Thymus (tissue), 11 donors: ENCODE measurements at regions not wholly inside any gene's neighbourhood (a gene's known extent, or its start where the extent isn't known, plus 50 kb on each side); places are given as distances from the start of the nearest gene placed in this dataset.
"Not testable (repeated sequence)": the region's sequence is repeated elsewhere in the genome, so short reads cannot be mapped to it uniquely, and the experiment has no call there.

ENCODE experiments used
- DNase-seq, 9 donors: peaks; one replicate each; pipeline ENCODE4 v3.0.0-alpha.2; 2013; ENCODE audit warnings: low spot score in 9 of 9, low read depth in 6 of 9, missing footprints in 1 of 9
- H3K27ac ChIP-seq, 2 donors: one replicate each; pipeline ENCODE4 v1.5.1; 2013; ENCODE audit warnings: control low read depth in 1 of 2, low read depth in 1 of 2, low read length in 1 of 2, mild to moderate bottlenecking in 1 of 2, moderate library complexity in 1 of 2
- H3K27me3 ChIP-seq, 2 donors: one replicate each; pipeline ENCODE4 v1.5.1; 2013; ENCODE audit warnings: low read length in 1 of 2; ENCODE audit not compliant: control insufficient read depth in 2 of 2, insufficient read depth in 1 of 2
- H3K36me3 ChIP-seq, 2 donors: one replicate each; pipeline ENCODE4 v1.5.1; 2013; ENCODE audit warnings: low read length in 1 of 2, mild to moderate bottlenecking in 1 of 2, moderate library complexity in 1 of 2; ENCODE audit not compliant: control insufficient read depth in 2 of 2, insufficient read depth in 2 of 2
- H3K4me1 ChIP-seq, 2 donors: one replicate each; pipeline ENCODE4 v1.5.1; 2013; ENCODE audit warnings: low read length in 2 of 2; ENCODE audit not compliant: control insufficient read depth in 2 of 2, insufficient read depth in 2 of 2
- H3K4me3 ChIP-seq, 2 donors: one replicate each; pipeline ENCODE4 v1.5.1; 2013; ENCODE audit warnings: low read length in 2 of 2, control low read depth in 1 of 2, mild to moderate bottlenecking in 1 of 2
- H3K9me3 ChIP-seq, 2 donors: one replicate each; pipeline ENCODE4 v1.5.1; 2013; ENCODE audit warnings: low read length in 1 of 2, mild to moderate bottlenecking in 1 of 2; ENCODE audit not compliant: control insufficient read depth in 2 of 2, insufficient read depth in 1 of 2
- WGBS: extraction: QIAGEN DNeasy Blood & Tissue Kit; methylation state at CpG from one replicate; pipeline ENCODE4 v1.1.7; 2013; 5-methylcytosine and 5-hydroxymethylcytosine counted together
- donor health status: healthy.

DNA sequence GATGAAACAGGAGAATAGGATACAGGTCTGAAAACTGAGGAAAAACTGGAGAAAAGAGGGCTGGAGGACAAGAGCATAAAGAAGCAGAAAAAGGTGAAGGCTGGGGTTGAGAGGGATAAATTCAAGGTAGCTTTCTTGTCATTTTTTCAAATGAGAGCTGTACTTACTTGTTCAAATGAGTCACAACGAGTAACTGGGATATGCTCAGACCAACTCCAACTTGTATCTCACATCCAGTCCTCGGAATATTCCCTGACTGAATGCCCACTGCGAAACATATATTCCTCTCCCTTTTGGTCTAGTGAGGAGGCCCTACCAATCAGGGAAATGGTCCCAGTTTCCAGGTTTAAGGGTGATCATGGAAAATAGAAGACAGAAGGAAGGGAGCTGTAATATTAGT, 343.4 kb downstream of the HHIPL2 start:
- Histone ChIP-seq H3K27ac (no peak overlapping the region), H3K4me3 (no peak overlapping the region), H3K36me3 (no peaks in the 10 kb centered on the region), H3K27me3 (no peaks in the 10 kb centered on the region), H3K4me1 (no peaks in the 10 kb centered on the region), H3K9me3 (no peaks in the 10 kb centered on the region)
- no peak for DNase-seq
- 92% methylated on average over 3 of the region's 3 CpGs for WGBS

DNA sequence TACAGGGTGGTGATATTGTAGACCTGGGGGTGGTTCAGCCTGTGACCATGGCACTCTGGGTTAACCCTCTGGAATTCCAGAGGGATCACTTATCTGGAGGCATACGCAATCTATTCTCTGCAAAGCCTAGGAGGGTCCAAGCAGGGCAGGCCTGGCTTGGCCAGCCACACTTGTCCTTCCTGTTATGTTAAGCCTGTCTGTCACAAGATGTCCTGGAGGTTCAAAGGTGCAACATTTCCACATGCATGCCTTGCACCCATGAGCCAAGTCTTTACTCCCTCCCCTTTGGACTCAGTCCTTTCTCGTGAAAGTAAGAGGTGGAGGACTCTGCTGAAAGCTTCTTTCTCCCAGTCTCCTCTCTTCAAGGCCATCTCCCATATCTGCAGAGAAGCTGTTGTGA, 345.1 kb downstream of the HHIPL2 start:
- Histone ChIP-seq H3K9me3 (no peaks in the 10 kb centered on the region), H3K27me3 (no peaks in the 10 kb centered on the region), H3K36me3 (no peaks in the 10 kb centered on the region), H3K4me1 (no peaks in the 10 kb centered on the region), H3K27ac (no peak overlapping the region), H3K4me3 (no peak overlapping the region)
- no peak for DNase-seq
- 96% methylated on average over 2 of the region's 2 CpGs for WGBS

DNA sequence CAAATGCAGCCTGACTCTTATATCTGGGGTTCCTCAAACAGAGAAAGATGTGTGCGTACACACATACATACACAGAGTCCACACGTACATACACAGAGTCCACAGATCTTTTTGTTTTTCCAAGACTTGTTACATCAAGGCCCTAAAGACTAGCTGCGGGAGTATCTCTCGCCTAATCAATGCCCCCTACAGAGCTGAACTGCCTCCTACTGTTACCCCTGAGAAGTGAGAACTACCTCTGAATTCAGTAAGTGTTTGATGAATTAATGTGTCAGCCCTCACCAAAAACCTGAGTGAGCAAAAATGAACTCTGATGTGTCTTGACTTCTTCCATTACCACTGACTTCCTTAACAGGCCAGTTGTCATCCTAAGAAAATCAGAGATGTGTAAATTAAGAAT, 351.2 kb downstream of the HHIPL2 start:
- DNase-seq = no peak
- WGBS = 96% methylated on average over 4 of the region's 4 CpGs
- Histone ChIP-seq H3K27me3 (no peaks in the 10 kb centered on the region), H3K36me3 (no peaks in the 10 kb centered on the region), H3K4me1 (no peaks in the 10 kb centered on the region), H3K27ac (no peak overlapping the region), H3K9me3 (no peaks in the 10 kb centered on the region), H3K4me3 (no peak overlapping the region)

DNA sequence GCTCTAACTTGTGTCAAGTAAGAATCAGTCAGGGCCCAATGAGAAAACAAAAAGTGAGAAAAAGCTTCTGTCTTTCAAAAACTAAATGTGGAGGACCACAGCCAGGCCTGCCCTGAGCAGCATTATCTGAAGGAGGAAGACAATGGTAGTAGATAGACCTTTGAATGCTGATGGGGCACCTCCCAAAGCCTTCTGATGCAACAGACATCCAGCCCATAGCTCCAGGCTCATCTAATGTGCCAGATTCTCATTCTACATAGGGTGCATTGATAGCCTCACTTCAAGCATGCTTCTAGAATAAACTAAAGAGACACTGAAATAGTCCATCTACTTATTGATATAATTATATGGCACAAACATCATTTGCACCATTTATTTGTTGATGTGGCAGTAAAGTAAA, 351.6 kb downstream of the HHIPL2 start:
- Histone ChIP-seq H3K27me3 (no peaks in the 10 kb centered on the region), H3K4me1 (no peaks in the 10 kb centered on the region), H3K4me3 (no peak overlapping the region), H3K9me3 (no peaks in the 10 kb centered on the region), H3K36me3 (no peaks in the 10 kb centered on the region), H3K27ac (no peak overlapping the region)
- DNase-seq = no peak

DNA sequence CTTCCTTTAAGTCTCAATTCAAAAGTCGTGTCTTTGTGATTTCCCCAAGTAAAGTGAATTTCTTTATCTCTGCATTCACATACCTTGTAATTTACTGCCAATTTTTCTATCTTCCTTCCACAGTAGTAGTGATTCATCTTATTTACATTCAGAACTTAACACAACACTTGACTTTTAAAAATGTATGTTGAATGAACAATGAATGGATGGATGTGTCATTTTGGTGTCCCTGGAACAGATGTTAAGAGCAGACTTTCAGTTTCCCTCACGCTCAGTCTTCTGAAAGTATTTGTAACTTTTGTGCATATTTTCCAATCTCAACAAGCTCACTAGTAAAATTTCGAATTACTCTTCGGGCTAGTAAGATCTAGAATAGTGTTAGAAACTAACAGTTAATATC, 352.0 kb downstream of the HHIPL2 start:
- Histone ChIP-seq H3K27me3 (no peaks in the 10 kb centered on the region), H3K4me1 (no peaks in the 10 kb centered on the region), H3K4me3 (no peak overlapping the region), H3K27ac (no peak overlapping the region), H3K9me3 (no peaks in the 10 kb centered on the region), H3K36me3 (no peaks in the 10 kb centered on the region)
- DNase-seq = no peak
- 92% methylated on average over 4 of the region's 4 CpGs for WGBS

DNA sequence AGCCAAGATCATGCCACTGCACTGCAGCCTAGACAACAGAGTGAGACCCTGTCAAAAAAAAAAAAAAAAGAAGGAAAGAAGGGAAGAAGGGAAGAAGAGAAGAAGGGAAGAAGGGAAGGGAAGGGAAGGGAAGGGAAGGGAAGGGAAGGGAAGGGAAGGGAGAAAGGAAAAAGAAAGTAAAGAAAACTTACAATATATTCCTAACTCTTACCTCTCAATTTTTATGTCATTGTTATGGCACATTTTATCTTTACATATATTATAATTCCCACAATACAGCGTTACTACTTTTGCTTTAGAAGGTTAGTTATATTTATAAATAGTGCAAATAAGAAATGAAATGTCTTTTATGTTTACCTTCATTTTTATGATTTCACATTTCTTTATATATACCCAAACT, 358.7 kb downstream of the HHIPL2 start:
- DNase-seq = no peak
- Histone ChIP-seq H3K27me3 (no peaks in the 10 kb centered on the region), H3K9me3 (no peaks in the 10 kb centered on the region), H3K4me1 (no peaks in the 10 kb centered on the region), H3K4me3 (no peak overlapping the region), H3K36me3 (no peaks in the 10 kb centered on the region), H3K27ac (no peak overlapping the region)
- WGBS = 97% methylated on average over 1 of the region's 1 CpG

DNA sequence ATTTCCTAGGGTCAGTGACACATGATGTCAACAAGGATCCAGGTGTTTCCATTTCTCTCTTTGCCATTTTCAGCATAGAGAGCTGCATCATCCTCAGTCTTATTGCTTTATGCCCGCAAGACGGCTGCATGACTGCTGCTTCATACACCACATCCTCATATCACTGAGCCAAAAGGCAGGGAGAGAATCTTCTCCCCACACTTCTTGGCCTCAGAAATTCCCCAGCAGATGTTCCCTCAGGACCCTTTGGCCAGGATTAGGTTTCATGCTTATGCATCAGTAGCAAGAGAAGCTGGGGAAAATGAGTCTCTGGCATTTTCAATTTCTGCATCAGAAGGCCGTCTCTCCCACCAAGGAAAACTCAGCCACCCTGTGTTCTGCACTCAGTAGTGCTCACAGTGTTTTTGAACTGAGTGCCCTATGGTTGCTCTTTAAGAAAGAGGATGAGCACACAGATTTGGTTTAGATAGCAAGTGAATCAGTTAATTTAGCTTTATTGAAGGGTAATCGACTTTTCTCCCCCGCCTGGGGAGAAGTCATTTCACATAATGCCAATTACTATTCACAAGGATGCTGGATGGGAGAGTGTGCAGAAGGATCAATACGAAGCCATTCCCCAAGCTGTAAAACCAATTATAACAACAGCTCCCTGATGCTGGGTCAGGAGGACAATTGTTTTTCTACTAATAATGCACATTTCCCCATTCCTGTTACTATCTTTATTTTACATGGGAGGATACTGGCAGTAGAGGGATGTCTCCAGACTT, 360.2 kb downstream of the HHIPL2 start:
- H3K4me3 ChIP-seq = no peak overlapping the region
- WGBS = 99% methylated on average over 6 of the region's 6 CpGs
- no peaks in the 10 kb centered on the region for H3K9me3 ChIP-seq
- no peaks in the 10 kb centered on the region for H3K27me3 ChIP-seq
- H3K36me3 ChIP-seq = no peaks in the 10 kb centered on the region
- no peaks in the 10 kb centered on the region for H3K4me1 ChIP-seq
- no peak overlapping the region for H3K27ac ChIP-seq
- no peak for DNase-seq

DNA sequence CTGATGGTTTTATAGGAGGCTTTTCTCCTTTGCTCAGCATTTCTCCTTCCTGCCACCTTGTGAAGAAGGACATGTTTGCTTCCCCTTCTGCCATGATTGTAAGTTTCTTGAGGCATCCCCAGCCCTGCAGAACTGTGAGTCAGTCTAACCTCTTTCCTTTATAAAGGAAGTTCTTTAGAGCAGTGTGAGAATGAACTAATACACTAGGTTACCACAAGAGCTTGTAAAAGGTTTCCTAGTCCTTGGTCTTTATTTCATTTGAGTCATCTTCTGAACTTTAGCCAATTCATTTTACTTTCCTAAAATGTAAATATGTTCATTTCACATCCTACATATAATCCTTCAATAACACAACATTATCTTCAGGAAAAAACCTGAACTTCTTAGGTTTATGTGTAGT, 365.3 kb downstream of the HHIPL2 start:
- Histone ChIP-seq H3K4me1 (no peaks in the 10 kb centered on the region), H3K27ac (no peak overlapping the region), H3K27me3 (no peaks in the 10 kb centered on the region), H3K9me3 (no peaks in the 10 kb centered on the region), H3K36me3 (no peaks in the 10 kb centered on the region), H3K4me3 (no peak overlapping the region)
- DNase-seq = no peak

DNA sequence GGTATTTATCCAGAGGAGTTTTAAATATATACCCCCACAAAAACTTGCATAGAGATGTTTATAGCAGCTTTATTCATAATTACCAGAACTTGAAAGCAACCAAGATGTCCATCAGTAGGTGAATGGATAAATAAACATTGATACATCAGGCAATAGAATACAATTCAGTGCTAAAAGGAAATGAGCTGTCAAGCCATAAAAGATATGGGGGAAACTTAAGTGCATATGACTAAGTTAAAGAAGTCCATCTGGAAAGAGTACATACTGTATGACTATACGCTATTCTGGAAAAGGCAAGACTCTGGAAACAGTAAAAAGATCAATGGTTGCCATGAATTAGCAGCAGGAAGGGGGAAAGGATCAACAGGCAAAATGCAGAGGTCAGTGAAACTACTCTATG, 366.7 kb downstream of the HHIPL2 start:
- WGBS = 97% methylated on average over 1 of the region's 1 CpG
- no peaks in the 10 kb centered on the region for H3K9me3 ChIP-seq
- no peaks in the 10 kb centered on the region for H3K27me3 ChIP-seq
- no peaks in the 10 kb centered on the region for H3K4me1 ChIP-seq
- no peak overlapping the region for H3K27ac ChIP-seq
- no peak overlapping the region for H3K4me3 ChIP-seq
- H3K36me3 ChIP-seq = no peaks in the 10 kb centered on the region
- no peak for DNase-seq

DNA sequence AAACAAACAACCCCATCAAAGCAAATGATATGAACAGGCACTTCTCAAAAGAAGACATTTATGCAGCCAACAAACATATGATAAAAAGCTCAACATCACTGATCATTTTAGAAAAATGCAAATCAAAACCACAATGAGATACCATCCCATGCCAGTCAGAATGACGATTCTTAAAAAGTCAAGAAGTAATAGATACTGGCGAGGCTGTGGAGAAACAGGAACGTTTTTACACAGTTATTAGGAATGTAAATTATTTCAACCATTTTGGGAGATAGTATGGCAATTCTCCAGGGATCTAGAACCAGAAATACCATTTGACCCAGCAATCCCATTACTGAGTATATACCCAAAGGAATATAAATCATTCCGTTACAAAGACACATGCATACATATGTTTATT, 370.4 kb downstream of the HHIPL2 start:
- 96% methylated on average over 4 of the region's 4 CpGs for WGBS
- not testable (repeated sequence) for H3K36me3 ChIP-seq, DNase-seq

More for the DNA sequence above, 370.4 kb downstream of the HHIPL2 start:
- not testable (repeated sequence) for H3K9me3 ChIP-seq, H3K27ac ChIP-seq, H3K27me3 ChIP-seq, H3K4me3 ChIP-seq, H3K4me1 ChIP-seq
